Mesenchymal stem cell (in vitro differentiated cells and primary cell): ENCODE measurements at regions not wholly inside any gene's neighbourhood (a gene's known extent, or its start where the extent isn't known, plus 50 kb on each side); places are given as distances from the start of the nearest gene placed in this dataset.

Source experiments
- DNase-seq: peaks from one replicate; pipeline ENCODE4 v3.0.0-alpha.2; 2013
- H2AFZ ChIP-seq: one replicate; pipeline ENCODE4 v1.6.1; 2013; ENCODE audit warnings: low read depth, mild to moderate bottlenecking, control low read depth, inconsistent platforms, low read length, moderate library complexity
- H2AK5ac ChIP-seq: 2 replicates; pipeline ENCODE4 v1.6.1; 2013; ENCODE audit warnings: low read length, moderate library complexity, mild to moderate bottlenecking, inconsistent platforms; ENCODE audit not compliant: severe bottlenecking
- H2BK120ac ChIP-seq: one replicate; pipeline ENCODE4 v1.6.1; 2013; ENCODE audit warnings: low read depth, mild to moderate bottlenecking, inconsistent platforms, low read length, moderate library complexity
- H2BK12ac ChIP-seq, 2 experiments: one replicate each; pipeline ENCODE4 v1.6.1; 2013; ENCODE audit warnings: inconsistent platforms in 2 of 2, low read length in 2 of 2, mild to moderate bottlenecking in 2 of 2, moderate library complexity in 2 of 2, control low read depth in 1 of 2
- H2BK15ac ChIP-seq: one replicate; pipeline ENCODE4 v1.6.1; 2013; ENCODE audit warnings: mild to moderate bottlenecking, low read depth, inconsistent platforms; ENCODE audit not compliant: poor library complexity, severe bottlenecking
- H2BK5ac ChIP-seq: 2 replicates; pipeline ENCODE4 v1.6.1; 2013; ENCODE audit warnings: low read depth, mild to moderate bottlenecking, low read length, control low read depth, inconsistent platforms; ENCODE audit not compliant: poor library complexity, severe bottlenecking
- H3K14ac ChIP-seq, 2 experiments: one replicate each; pipeline ENCODE4 v1.6.1; 2013; ENCODE audit warnings: inconsistent platforms in 2 of 2, low read length in 2 of 2, control low read depth in 1 of 2, mild to moderate bottlenecking in 1 of 2, moderate library complexity in 1 of 2
- H3K18ac ChIP-seq, 2 experiments: one replicate each; pipeline ENCODE4 v1.6.1; 2013; ENCODE audit warnings: inconsistent platforms in 2 of 2, low read length in 2 of 2, control low read depth in 1 of 2, low read depth in 1 of 2, mild to moderate bottlenecking in 1 of 2
- H3K23ac ChIP-seq, 2 experiments: one replicate each; pipeline ENCODE4 v1.6.1; 2013; ENCODE audit warnings: inconsistent platforms in 2 of 2, low read length in 2 of 2, mild to moderate bottlenecking in 2 of 2, moderate library complexity in 2 of 2, control low read depth in 1 of 2
- H3K27ac ChIP-seq: 2 replicates; pipeline ENCODE4 v1.5.1; 2013; ENCODE audit warnings: mild to moderate bottlenecking, moderate library complexity, low read length, control low read depth, inconsistent platforms; ENCODE audit not compliant: poor library complexity, severe bottlenecking
- H3K27me3 ChIP-seq, 2 experiments: 2 replicates each; pipeline versions ENCODE4 v1.6.1 to v1.7.0; 2013; ENCODE audit warnings: low read length in 2 of 2, mild to moderate bottlenecking in 2 of 2, moderate library complexity in 2 of 2, control low read depth in 1 of 2, inconsistent platforms in 1 of 2; ENCODE audit not compliant: control insufficient read depth in 1 of 2, insufficient read depth in 1 of 2
- H3K36me3 ChIP-seq, 2 experiments: 2 replicates each; pipeline versions ENCODE4 v1.6.1 to v1.7.0; 2013; ENCODE audit warnings: low read length in 2 of 2, control low read depth in 1 of 2, inconsistent platforms in 1 of 2, low read depth in 1 of 2, mild to moderate bottlenecking in 1 of 2; ENCODE audit not compliant: insufficient read depth in 2 of 2, control insufficient read depth in 1 of 2
- H3K4ac ChIP-seq, 2 experiments: one replicate each; pipeline ENCODE4 v1.6.1; 2013; ENCODE audit warnings: inconsistent platforms in 2 of 2, low read length in 2 of 2, mild to moderate bottlenecking in 2 of 2, moderate library complexity in 2 of 2, control low read depth in 1 of 2, low read depth in 1 of 2
- H3K4me1 ChIP-seq: 2 replicates; pipeline ENCODE4 v1.6.1; 2013; ENCODE audit warnings: low read depth, low read length, control low read depth; ENCODE audit not compliant: control insufficient read depth, insufficient read depth
- H3K4me2 ChIP-seq: 2 replicates; pipeline ENCODE4 v1.6.1; 2013; ENCODE audit warnings: low read length, mild to moderate bottlenecking, inconsistent platforms; ENCODE audit not compliant: poor library complexity, severe bottlenecking
- H3K4me3 ChIP-seq, 2 experiments: 2 replicates each; pipeline versions ENCODE4 v1.5.1 to v1.7.0; 2013; ENCODE audit warnings: low read length in 2 of 2, mild to moderate bottlenecking in 2 of 2, control low read depth in 1 of 2, low read depth in 1 of 2; ENCODE audit not compliant: insufficient read depth in 1 of 2
- H3K79me1 ChIP-seq: replicated peaks from 2 replicates; pipeline ENCODE4 v1.6.1; 2013; ENCODE audit warnings: mild to moderate bottlenecking, control low read depth, low read length, inconsistent platforms; ENCODE audit not compliant: poor library complexity, severe bottlenecking
- H3K9ac ChIP-seq: 2 replicates; pipeline ENCODE4 v1.7.0; 2013; ENCODE audit warnings: mild to moderate bottlenecking, low read length, moderate library complexity
- H3K9me3 ChIP-seq: 2 replicates; pipeline ENCODE4 v1.7.0; 2013; ENCODE audit warnings: mild to moderate bottlenecking, low read length; ENCODE audit not compliant: control insufficient read depth
- H4K8ac ChIP-seq: one replicate; pipeline ENCODE4 v1.6.1; 2013; ENCODE audit warnings: inconsistent platforms, mild to moderate bottlenecking, low read length, moderate library complexity
- H4K91ac ChIP-seq: one replicate; pipeline ENCODE4 v1.6.1; 2013; ENCODE audit warnings: mild to moderate bottlenecking, low read length, inconsistent platforms
- WGBS: methylation state at CpG from one replicate; pipeline ENCODE4 v1.1.7; 2013; ENCODE audit warnings: mixed read lengths; 5-methylcytosine and 5-hydroxymethylcytosine counted together

DNA sequence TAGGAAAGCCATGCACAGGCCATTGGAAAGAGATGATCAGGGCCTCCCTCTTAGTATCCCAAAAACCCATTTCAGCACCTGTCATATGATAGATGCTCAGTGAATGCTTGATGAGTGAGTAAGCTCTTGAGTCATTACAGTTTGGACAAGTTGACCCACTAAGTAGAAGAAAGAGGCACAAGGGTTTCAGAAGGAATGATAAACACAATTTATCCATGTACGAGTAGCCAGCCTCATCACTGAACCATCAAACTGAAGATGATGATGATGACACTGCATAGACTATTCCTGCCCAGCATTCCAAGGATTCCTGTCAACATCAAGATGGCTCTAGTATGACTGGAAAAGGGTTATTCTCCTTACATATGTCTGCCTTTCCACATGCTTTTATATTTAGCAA, 596.0 kb downstream of the BCL11A start:
- Histone ChIP-seq H3K23ac (no peak overlapping the region), H2AK5ac (no peak overlapping the region), H3K27ac (no peak overlapping the region), H3K9me3 (no peaks in the 10 kb centered on the region), H3K27me3 (no peaks in the 10 kb centered on the region), H3K4me3 (no peak overlapping the region), H2BK5ac (no peak overlapping the region), H3K9ac (no peak overlapping the region), H3K36me3 (no peaks in the 10 kb centered on the region), H4K91ac (no peak overlapping the region), H3K79me1 (no peaks in the 10 kb centered on the region), H3K14ac (no peak overlapping the region), H4K8ac (no peak overlapping the region), H2BK12ac (no peak overlapping the region), H3K18ac (no peak overlapping the region), H2BK120ac (no peak overlapping the region), H2AFZ (no peak overlapping the region), H2BK15ac (no peak overlapping the region), H3K4me1 (no peaks in the 10 kb centered on the region), H3K4ac (no peak overlapping the region), H3K4me2 (no peak overlapping the region)
- WGBS = 0% methylated on average over 1 of the region's 1 CpG
- DNase-seq = no peak

DNA sequence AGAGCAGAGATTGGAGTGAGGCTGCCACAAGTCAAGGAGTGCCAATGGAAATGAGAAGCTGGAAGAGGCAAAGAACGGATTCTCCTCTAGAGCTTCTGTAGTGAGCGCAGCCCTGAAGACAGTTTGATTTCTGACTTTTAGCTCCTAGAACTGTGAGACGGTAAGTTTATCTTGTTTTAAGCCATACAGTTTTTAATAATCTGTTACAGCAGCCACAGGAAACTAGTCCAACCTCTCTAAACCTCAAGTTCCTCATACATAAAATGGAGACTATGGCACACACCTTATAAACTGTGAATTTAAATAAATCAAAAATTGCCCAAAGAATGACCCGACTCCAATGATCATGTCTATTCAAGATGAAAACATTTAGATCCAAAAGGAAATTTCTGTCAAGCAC, 596.5 kb downstream of the BCL11A start:
- H3K18ac ChIP-seq = no peak overlapping the region

DNA sequence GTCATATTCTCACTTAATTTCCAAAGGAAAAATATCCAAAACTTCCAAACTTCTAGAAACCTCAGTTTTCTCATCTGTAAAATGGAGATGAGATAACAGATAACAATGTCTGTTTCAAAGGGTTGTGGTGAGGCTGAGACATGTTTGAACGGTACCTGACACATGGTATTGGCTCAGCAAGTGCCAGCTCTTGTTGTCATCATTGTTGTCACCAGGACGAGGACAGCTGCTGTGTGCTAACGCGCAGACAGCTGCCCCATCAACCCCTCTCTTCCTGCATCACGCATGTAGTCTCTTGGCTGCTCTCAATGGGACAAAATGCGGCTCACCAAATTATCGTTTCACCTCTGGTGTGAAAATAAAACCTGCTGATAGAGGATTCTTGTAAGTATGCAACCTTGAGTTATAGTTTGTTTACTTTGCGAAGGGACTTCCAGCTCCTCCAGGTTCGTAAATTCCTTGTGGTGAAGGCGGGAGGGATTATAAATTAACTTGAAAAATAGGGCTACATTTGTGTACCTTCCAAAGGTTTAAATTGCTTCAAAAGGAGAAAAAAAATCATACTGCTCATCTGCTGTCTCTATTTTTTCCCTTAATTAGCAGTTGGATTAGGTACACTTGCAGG, 605.4 kb downstream of the BCL11A start:
- H2AK5ac ChIP-seq = no peak overlapping the region
- no peak overlapping the region for H3K4me2 ChIP-seq
- H3K23ac ChIP-seq = no peak overlapping the region
- H3K4me3 ChIP-seq = no peak overlapping the region
- no peak overlapping the region for H3K27ac ChIP-seq
- no peak overlapping the region for H4K91ac ChIP-seq
- no peak overlapping the region for H2BK15ac ChIP-seq
- no peaks in the 10 kb centered on the region for H3K9me3 ChIP-seq
- H2BK5ac ChIP-seq = no peak overlapping the region
- H3K27me3 ChIP-seq = no peaks in the 10 kb centered on the region
- DNase-seq = no peak
- no peak overlapping the region for H3K9ac ChIP-seq
- no peaks in the 10 kb centered on the region for H3K36me3 ChIP-seq
- H2BK12ac ChIP-seq = no peak overlapping the region
- 44% methylated on average over 9 of the region's 10 CpGs for WGBS
- no peak overlapping the region for H3K14ac ChIP-seq
- H3K79me1 ChIP-seq = no peaks in the 10 kb centered on the region
- no peak overlapping the region for H4K8ac ChIP-seq
- H2BK120ac ChIP-seq = no peak overlapping the region
- H3K18ac ChIP-seq = no peak overlapping the region
- no peak overlapping the region for H3K4ac ChIP-seq
- no peaks in the 10 kb centered on the region for H3K4me1 ChIP-seq
- H2AFZ ChIP-seq = no peak overlapping the region

More for the DNA sequence above, 596.5 kb downstream of the BCL11A start:
- Histone ChIP-seq H3K14ac (no peak overlapping the region), H3K23ac (no peak overlapping the region), H2AK5ac (no peak overlapping the region), H3K9me3 (no peaks in the 10 kb centered on the region), H4K91ac (no peak overlapping the region), H3K4me3 (no peak overlapping the region), H3K4ac (no peak overlapping the region), H3K79me1 (no peaks in the 10 kb centered on the region), H2AFZ (no peak overlapping the region), H3K27ac (no peak overlapping the region), H3K4me1 (no peaks in the 10 kb centered on the region), H3K9ac (no peak overlapping the region), H3K4me2 (no peak overlapping the region), H2BK12ac (no peak overlapping the region), H3K27me3 (no peaks in the 10 kb centered on the region), H2BK5ac (no peak overlapping the region), H2BK15ac (no peak overlapping the region), H3K36me3 (no peaks in the 10 kb centered on the region), H4K8ac (no peak overlapping the region), H2BK120ac (no peak overlapping the region)
- no peak for DNase-seq
- 93% methylated on average over 3 of the region's 4 CpGs for WGBS

DNA sequence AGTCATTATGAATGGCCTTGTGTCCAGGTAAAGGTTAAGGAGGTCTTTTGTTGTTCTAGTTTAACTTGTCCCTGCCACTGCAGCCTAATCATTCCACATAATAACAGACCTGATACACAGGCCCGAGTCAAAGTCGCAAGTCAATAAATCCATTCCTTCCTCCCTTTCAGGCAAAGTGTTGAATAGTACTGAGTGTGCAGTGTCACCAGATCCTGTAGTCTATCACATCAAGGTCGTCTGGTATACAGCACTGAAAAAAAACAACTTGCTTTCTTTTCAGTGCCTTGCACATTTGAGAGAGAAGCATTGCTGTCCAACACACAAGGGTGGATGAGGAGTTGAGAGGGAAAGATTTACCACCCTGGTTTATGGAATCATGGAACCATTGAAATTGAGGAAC, 606.2 kb downstream of the BCL11A start:
- H3K4me1 ChIP-seq = no peaks in the 10 kb centered on the region
- no peak overlapping the region for H3K18ac ChIP-seq
- no peaks in the 10 kb centered on the region for H3K79me1 ChIP-seq
- DNase-seq = no peak
- no peak overlapping the region for H3K4me3 ChIP-seq
- H4K91ac ChIP-seq = no peak overlapping the region
- WGBS = 47% methylated on average over 3 of the region's 3 CpGs
- H2BK120ac ChIP-seq = no peak overlapping the region
- H3K9me3 ChIP-seq = no peaks in the 10 kb centered on the region
- no peak overlapping the region for H3K27ac ChIP-seq
- no peak overlapping the region for H3K9ac ChIP-seq
- H3K36me3 ChIP-seq = no peaks in the 10 kb centered on the region
- H4K8ac ChIP-seq = no peak overlapping the region
- no peak overlapping the region for H3K4ac ChIP-seq
- no peak overlapping the region for H2BK5ac ChIP-seq
- H3K14ac ChIP-seq = no peak overlapping the region
- H3K23ac ChIP-seq = no peak overlapping the region
- no peak overlapping the region for H2BK12ac ChIP-seq
- no peak overlapping the region for H2AFZ ChIP-seq
- H3K4me2 ChIP-seq = no peak overlapping the region
- H2BK15ac ChIP-seq = no peak overlapping the region
- H2AK5ac ChIP-seq = no peak overlapping the region
- H3K27me3 ChIP-seq = no peaks in the 10 kb centered on the region
